ENCODE measurements at regions not wholly inside any gene's neighbourhood (a gene's known extent, or its start where the extent isn't known, plus 50 kb on each side); places are given as distances from the start of the nearest gene placed in this dataset.

DNA sequence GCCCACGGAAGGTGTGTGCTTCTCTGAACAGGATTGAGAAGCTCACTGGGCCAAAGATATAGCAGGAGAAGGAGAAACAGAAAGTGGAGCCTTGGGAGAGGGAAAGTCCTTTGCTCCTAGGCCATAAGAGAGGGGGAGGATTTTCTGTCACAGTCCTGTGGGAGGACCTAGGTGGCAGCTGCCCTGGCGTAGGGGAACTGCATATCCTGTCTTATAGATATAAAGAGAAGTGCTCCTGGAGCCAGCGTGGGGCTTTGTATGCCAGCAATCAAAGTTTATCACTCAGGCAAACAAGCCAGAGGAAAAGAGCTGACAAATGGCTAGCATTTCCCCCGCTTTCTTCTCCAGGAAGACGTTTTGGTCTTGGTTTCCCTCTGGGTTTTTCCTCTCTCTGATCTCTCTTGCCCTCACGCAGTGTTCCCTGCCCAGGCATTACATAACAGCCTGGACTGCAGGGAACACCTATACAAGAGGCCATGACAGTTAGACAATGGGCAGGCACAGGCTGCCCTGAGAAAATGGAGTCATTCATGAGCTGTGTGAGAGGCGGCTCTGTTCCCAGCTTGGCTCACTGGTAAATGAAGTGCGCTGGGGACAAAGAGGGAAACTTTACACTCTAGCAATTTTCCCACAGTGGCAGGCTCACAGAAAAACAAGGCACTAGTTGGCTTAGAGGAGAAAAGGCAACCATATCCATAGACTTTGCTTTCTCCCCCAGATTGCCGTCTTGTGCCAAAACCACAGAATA, 52.5 kb upstream of the ZNF648 start:
- DNase-seq (ENCODE audit: insufficient read length, low spot score) (no peak), FAIRE-seq (no peak)
- TF ChIP-seq POU2F2 (IDR thresholded peaks at IDR 0.05; ENCODE audit: low read depth, low read length): no peak
- TF ChIP-seq TAF1 (IDR thresholded peaks at IDR 0.05; ENCODE audit: low read depth, low read length): no peak
- no peak for TF ChIP-seq PAX5 (IDR thresholded peaks at IDR 0.05; ENCODE audit: insufficient read depth, low read length, severe bottlenecking)
- no peak for TF ChIP-seq POLR2A (IDR thresholded peaks at IDR 0.05; ENCODE audit: low read depth, low read length)
- TF ChIP-seq SPI1 (IDR thresholded peaks at IDR 0.05; ENCODE audit: low read depth, low read length): no peak
- no peak for TF ChIP-seq POLR2AphosphoS5 (IDR thresholded peaks at IDR 0.05; ENCODE audit: low read depth, low read length)

DNA sequence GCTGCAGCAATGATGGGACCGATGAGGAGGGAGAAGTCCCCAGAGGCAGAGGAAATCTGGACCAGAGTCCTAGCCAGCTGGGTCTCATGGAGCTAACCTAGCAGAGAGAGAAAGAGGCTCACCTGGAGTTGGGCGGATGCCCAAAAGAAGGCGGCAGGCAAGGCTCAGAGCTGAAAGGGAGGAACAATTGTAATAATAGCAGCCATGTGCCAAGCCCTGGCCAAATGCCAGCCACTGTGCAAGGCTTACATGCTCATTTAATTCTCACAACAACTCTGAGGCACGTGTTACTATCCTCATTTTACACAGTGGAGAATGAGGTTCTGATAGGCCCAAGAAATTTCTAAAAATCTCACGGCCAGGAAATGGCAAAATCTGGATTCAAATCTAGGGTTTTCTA, 50.0 kb upstream of the ZNF648 start:
- no peak for TF ChIP-seq PAX5 (IDR thresholded peaks at IDR 0.05; ENCODE audit: insufficient read depth, low read length, severe bottlenecking)
- TF ChIP-seq POLR2A (IDR thresholded peaks at IDR 0.05; ENCODE audit: low read depth, low read length): no peak
- TF ChIP-seq POU2F2 (IDR thresholded peaks at IDR 0.05; ENCODE audit: low read depth, low read length): no peak
- no peak for TF ChIP-seq SPI1 (IDR thresholded peaks at IDR 0.05; ENCODE audit: low read depth, low read length)
- TF ChIP-seq TAF1 (IDR thresholded peaks at IDR 0.05; ENCODE audit: low read depth, low read length): no peak
- no peak for TF ChIP-seq POLR2AphosphoS5 (IDR thresholded peaks at IDR 0.05; ENCODE audit: low read depth, low read length)
- no peak for FAIRE-seq
- no peak for DNase-seq (ENCODE audit: insufficient read length, low spot score)
